HG02588 (cell line): ENCODE measurements at regions not wholly inside any gene's neighbourhood (a gene's known extent, or its start where the extent isn't known, plus 50 kb on each side); places are given as distances from the start of the nearest gene placed in this dataset.

Experiments used
- ATAC-seq: cut with Tn5 transposase; IDR thresholded peaks from one replicate; pipeline ENCODE4 v1.9.1; 2021; ENCODE audit warnings: mild to moderate bottlenecking, moderate library complexity; ENCODE audit not compliant: unreplicated experiment

- ATAC-seq, result no peak
Observed at GRCh38 chr1:14031461-14031860, 331.5 kb downstream of the PRDM2 start.

DNA sequence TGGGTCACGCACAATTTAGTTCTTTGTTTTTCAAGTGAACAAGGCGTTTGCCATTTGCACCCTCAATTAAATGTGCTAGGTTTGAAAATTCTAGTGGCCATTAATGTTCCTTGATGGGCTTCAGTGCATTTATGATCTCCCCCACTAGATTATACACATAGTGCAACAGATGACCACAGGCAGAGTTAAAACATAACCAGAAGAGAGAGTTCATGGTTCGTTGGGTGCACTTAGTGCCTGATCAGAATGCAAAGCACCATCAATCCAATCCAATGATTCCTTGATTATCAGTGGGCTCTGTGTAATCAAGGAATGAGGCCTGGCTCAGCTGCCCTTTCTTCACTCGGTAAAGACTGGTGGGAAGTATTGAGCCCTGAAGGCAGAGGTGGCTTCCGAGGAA is 334.5 kb downstream of the PRDM2 start:
- no peak for ATAC-seq

- ATAC-seq, result no peak
Observed at GRCh38 chr1:14037101-14037847, 337.3 kb downstream of the PRDM2 start.

DNA sequence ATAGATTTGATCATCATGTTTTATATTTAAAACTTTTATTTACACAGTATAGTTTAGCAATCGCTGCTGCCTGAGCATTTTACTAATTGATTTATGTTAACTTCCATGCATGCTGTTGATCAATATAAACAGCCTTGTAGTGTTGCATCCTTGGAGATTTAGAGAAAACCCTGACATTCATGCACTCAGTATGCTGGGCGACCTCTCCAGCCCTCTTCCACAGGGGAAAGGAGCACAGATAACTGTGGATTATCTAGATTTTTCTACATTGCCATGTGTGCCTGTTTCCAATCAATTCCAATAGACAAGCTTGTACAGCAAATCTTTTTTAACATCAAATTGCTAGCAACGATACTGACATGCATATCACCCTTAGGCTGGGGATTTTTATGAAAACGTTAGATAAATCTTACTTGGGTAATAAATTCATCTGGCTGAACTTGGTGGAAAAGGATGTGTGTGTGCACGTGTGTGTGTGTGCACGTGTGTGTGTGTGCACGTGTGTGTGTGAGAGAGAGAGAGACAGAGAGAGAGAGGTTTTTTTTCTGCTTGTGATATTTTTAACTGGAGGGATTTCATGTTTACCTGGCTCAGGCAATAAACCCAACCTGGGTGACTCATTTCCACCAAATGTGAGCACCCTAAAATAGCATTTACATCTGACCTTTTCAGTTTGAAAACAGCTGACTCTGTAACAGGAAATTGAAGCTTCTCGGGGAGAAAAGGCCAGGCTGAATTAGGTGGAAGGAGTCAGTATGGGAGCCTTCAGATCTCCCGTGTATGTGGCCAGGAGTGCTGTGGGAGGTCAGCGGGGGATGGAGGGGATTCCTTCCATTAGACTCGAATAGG is 339.8 kb downstream of the PRDM2 start:
- no peak for ATAC-seq

GRCh38 chr1:14049965-14050364 is 350.0 kb downstream of the PRDM2 start:
- ATAC-seq, result no peak

GRCh38 chr1:14055442-14056223 is 355.6 kb downstream of the PRDM2 start:
- no peak for ATAC-seq

DNA sequence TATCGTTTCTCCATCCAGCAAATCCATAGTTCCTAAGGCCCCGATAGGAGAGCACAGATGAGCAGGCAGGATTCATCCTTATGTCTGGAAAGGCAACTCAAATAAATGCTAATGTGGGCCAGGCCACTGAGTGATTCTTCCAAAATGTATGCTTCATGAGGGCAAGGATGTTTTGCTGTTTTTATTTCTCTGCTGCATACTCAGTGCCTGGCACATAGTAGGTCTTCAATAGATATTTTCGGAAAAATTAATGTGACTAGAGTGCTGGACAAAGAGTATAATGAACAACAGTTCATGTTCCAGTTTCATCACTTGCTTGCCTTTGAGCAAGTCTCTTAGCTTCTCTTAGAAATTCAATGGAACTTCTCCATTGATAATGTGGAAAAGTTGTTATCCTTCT is 357.7 kb downstream of the PRDM2 start:
- ATAC-seq, result no peak

- no peak for ATAC-seq
Observed at GRCh38 chr1:14061204-14061603, 361.2 kb downstream of the PRDM2 start.

GRCh38 chr1:14061722-14062121 is 361.7 kb downstream of the PRDM2 start:
- ATAC-seq, result no peak

DNA sequence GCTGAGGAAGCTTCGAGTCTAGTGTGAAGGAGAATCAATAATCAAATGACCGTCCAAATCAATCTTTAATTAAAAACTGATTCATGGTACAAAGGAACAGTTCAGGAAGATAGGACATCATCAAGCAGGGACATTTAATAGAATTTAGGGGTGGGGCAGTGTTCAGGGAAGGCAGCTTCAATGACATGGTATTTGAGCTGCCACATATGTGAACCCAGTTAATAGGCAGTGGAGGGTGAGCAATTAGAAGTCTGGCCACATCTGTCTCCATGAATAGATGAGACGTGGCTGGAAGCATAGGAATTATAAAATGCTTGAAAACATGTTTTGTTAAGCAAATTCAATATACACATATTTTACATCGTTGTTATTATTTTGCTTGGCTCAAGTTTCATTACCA is 362.7 kb downstream of the PRDM2 start:
- ATAC-seq, result no peak

DNA sequence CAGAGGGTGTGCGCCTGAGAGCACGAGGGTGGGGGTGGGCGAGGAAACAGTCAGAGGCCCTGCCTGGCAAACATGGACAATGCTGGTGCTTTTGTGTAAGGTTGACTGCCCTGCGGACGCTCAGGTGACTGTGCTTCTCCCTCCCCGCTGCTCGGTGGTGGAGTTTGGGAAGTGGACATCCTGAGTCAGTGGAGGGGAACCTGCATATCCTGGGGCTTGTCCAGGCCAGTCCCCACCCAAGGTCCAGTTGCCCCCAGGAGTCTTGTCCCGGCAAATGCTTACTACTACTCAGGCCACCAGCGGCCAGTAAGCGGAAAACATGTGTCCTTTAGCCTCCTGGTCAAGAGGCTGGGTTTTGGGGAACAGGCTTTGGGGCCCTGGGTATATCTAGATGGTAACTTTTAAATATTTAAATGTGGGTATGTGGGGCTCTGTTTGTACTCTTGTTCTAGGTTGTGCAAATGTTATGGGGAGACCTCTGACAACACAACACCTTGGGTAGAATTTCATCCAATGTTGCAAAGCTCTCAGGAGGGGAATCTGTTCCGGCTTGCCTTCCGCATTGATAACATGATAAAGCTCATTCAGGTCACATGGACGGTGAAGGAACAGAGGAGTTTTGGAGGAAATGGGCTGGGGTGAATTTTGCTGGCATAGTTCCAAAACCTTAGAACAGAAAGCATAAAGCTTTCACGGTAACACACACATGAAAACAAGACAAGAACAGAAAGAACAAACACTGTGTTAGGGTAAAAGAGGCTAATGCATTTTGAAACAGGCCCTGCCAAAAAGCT is 364.9 kb downstream of the PRDM2 start:
- ATAC-seq, result no peak

GRCh38 chr1:14065486-14065885 is 365.5 kb downstream of the PRDM2 start:
- no peak for ATAC-seq

DNA sequence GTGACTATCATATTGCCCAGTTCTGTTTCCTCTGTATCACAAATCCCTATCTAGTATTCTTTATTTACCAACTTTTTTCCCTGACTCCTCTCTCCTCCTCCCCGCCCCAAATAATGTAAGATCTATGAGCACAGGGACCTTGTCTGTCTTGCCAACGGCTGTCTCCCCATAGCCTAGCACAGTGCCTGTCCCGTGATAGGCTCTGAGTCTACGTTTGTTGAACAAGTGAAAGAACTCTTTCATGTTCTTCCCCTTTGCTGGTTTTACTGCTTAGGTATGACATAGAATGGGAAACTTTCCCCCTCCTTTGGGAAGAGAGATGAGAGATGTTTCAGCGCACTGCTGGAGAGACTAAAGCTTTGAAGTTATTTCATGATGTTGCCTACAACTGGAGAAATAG is 367.0 kb downstream of the PRDM2 start:
- no peak for ATAC-seq

- ATAC-seq, result no peak
Observed at GRCh38 chr1:14067711-14068110, 367.7 kb downstream of the PRDM2 start.

DNA sequence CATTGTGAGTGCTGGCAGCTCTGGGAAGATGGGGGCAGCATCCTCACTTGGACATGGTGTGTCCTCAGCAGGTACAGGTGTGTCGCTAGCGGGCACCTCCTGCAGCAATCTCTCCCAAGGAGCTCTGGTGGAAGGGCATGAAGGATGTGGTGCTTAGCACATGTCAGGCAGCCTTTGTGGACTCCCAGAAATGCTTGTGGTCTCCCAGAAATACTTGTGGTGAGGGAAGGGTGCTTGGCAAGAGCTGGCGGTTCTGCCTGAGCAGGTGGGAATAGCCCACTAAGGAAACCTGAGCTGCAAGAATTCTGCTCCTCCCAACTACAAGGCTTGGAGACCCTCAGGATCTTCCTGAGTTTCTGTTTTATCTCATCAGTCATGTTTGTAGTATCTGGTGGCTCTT is 371.6 kb downstream of the PRDM2 start:
- ATAC-seq, result no peak

DNA sequence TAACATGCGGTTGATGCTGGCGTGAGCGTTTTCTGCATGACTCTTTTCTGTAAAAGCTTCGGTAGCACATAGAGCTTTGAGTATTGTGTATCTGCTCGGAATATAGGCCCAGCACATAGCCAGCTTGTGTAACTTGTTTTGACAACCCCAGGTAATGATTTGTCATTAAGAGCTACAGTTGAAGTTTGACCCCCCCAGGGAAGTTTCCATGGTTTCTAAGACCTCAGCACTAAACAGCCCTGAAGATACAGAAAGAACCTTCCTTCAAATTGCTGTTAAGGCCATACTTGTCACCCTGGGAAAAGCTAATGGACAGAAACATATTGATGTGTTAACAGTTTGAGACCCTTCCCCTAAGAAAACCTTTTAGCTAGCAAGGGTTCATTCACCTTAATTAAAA is 380.7 kb downstream of the PRDM2 start:
- no peak for ATAC-seq

GRCh38 chr1:14082331-14082730 is 382.3 kb downstream of the PRDM2 start:
- no peak for ATAC-seq

- ATAC-seq, result no peak
Observed at GRCh38 chr1:14083277-14083676, 383.3 kb downstream of the PRDM2 start.

DNA sequence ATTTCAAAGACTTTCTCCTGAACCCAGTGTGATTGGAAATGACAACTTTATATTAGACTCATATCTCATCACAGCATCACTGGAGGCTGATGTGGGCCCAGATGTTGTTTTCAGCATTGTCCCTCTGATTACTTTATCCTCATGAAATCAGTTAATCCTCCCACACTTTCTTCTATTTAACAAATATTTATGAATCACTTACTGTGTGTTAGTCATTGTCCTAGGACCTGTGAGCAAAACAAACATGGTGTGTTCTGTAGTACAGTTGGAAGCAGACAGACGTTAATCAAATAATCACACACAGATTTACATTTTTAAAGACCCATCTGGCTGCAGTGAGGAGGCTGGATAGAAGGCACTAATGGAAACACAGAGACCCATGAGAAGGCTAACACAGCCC is 383.7 kb downstream of the PRDM2 start:
- ATAC-seq, result no peak

DNA sequence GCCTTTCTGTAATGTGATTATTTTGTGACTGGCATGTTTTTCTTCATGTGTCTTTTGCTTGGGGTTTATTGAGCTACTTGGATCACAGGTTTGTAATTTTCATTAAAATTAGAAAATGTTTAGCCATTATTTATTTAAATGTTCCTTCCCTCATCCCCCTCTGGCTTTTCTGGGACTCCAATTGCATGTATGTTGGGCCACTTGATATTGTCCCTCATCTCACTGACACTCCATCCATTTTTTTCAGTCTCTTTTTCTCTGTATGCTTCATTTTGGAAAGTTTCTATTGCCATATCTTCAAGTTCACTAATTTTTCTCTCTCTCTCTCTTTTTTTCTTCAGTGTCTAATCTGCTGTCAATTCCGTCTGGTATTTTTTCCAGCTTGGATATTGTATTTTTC is 390.1 kb downstream of the PRDM2 start:
- ATAC-seq, result no peak

GRCh38 chr1:14090531-14090930 is 390.5 kb downstream of the PRDM2 start:
- ATAC-seq, result no peak
